ENCODE measurements at regions not wholly inside any gene's neighbourhood (a gene's known extent, or its start where the extent isn't known, plus 50 kb on each side); places are given as distances from the start of the nearest gene placed in this dataset.
"Not testable (repeated sequence)": the region's sequence is repeated elsewhere in the genome, so short reads cannot be mapped to it uniquely, and the experiment has no call there.

DNA sequence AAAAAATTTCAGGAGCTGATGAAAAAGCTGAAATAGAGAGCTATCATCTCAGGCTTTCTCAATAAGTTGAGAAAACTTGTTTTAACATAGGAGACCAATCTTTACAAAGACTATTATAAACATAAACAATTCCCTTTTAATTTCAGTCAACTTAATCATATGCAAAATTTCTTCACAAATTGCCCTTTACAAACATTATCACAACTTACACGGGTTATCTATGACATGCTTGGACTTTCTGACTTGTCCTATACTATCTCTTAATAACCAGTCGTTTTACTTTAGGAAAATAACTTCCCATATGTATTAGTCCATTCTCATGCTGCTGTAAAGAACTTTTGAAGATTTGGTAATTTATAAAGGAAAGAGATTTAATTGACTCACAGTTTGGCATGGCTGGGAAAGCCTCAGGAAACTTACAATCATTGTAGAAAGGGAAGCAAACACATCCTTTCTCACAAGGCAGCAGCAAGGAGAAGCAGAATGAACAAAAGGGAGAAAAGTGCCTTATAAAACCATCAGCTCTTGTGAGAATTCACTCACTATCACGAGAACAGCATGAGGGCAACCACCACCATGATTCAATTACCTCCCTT is 1583.7 kb upstream of the CELF4 start:
- H3K4me2 ChIP-seq, result no peak overlapping the region
- H3K27ac ChIP-seq, result no peak overlapping the region
- no peak overlapping the region for H3K9ac ChIP-seq
- H4K20me1 ChIP-seq, result no peaks in the 10 kb centered on the region
- H3K36me3 ChIP-seq, result no peaks in the 10 kb centered on the region
- peaks cover 39% of the 10 kb centered on the region for H3K9me3 ChIP-seq
- H3K4me1 ChIP-seq, result no peaks in the 10 kb centered on the region
- no peak overlapping the region for H3K4me3 ChIP-seq
- H3K27me3 ChIP-seq, result no peaks in the 10 kb centered on the region
- TF ChIP-seq Cebpa-rat (IDR thresholded peaks at IDR 0.05), result no peak

DNA sequence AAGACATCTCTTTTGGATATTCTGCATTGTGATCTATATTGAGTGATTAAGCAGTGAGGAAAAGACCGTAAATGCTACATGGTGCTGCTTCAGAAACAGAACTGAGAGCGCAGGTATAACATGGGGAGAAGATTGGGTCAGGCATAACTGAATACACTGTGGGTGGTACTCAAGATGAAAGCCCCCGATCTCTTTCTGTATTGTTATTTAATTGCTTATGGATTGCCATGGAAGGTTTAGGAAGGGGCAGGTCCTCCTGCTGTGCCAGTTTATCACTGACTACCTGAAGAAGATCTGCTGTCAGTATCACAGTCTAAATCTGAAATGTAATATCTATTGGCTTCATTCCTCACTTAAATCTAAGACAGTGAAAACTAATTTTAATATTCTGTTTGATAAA is 1568.7 kb upstream of the CELF4 start:
- Histone ChIP-seq H3K4me3 (no peak overlapping the region), H3K36me3 (no peaks in the 10 kb centered on the region), H3K27ac (no peak overlapping the region), H3K9ac (no peak overlapping the region), H3K9me3 (no peaks in the 10 kb centered on the region), H4K20me1 (no peaks in the 10 kb centered on the region), H3K27me3 (no peaks in the 10 kb centered on the region), H3K4me2 (no peak overlapping the region), H3K4me1 (no peaks in the 10 kb centered on the region)
- TF ChIP-seq Cebpa-rat (IDR thresholded peaks at IDR 0.05), result no peak

DNA sequence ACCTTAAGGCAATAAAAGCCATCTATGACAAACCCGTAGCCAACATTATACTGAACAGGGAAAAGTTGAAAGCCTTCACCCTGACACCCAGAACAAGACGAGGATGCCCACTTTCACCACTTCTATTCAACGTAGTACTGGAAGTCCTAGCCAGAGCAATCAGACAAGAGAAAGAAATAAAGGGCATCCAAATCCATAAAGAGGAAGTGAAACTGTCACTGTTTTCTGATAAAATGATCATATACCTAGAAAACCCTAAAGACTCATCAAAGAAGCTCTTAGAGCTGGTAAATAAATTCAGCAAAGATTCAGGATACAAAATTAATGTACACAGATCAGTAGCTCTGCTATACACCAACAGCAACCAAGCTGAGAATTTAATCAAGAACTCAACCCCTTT is 1561.9 kb upstream of the CELF4 start:
- H3K4me3 ChIP-seq, H3K4me2 ChIP-seq, H3K27me3 ChIP-seq, H4K20me1 ChIP-seq, H3K27ac ChIP-seq, H3K9ac ChIP-seq, H3K9me3 ChIP-seq, H3K4me1 ChIP-seq, H3K36me3 ChIP-seq: not testable (repeated sequence)

DNA sequence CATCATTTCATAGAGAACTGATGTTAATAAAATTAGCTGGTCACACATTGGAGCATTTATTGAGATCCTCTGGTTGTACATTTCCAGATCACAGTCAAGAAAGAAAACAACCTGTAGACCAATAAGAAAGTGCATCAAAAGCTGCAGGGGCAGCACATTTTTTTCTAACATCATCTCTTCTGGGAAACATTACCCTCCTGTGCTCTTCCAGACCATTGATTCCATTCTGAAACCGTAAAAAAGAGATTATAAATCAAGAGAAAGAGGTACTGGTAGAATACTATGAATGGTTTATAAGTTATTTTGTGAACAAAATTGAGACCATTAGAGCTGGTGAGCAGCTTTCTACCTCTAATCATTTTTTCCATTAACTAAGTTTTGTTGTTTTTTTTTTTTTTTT is 1548.2 kb upstream of the CELF4 start:
- Histone ChIP-seq H3K9ac (no peak overlapping the region), H4K20me1 (no peaks in the 10 kb centered on the region), H3K4me3 (no peak overlapping the region), H3K4me2 (no peak overlapping the region), H3K27ac (no peak overlapping the region), H3K36me3 (no peaks in the 10 kb centered on the region), H3K9me3 (no peaks in the 10 kb centered on the region), H3K27me3 (no peaks in the 10 kb centered on the region), H3K4me1 (no peaks in the 10 kb centered on the region)
- TF ChIP-seq Cebpa-rat (IDR thresholded peaks at IDR 0.05), result no peak

DNA sequence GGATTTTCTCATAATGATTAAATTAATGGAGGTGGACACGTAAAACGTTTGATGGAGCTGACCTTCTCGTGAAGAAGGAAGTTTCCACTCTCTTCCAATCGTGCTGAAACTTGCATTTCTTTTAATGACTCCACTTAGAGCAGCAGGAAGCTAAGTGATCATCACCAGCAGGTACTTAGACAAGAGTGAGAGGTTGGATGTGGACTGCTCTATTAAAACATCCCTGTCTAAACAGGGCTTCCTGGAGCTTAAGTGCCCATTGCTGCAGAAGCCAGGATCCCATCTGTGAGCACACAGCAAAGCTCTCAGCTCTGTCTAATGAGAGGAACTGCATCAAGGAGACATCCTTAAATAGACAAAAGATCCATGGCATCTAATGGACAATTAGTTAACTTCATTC is 1539.5 kb upstream of the CELF4 start:
- no peak for TF ChIP-seq Cebpa-rat (IDR thresholded peaks at IDR 0.05)

DNA sequence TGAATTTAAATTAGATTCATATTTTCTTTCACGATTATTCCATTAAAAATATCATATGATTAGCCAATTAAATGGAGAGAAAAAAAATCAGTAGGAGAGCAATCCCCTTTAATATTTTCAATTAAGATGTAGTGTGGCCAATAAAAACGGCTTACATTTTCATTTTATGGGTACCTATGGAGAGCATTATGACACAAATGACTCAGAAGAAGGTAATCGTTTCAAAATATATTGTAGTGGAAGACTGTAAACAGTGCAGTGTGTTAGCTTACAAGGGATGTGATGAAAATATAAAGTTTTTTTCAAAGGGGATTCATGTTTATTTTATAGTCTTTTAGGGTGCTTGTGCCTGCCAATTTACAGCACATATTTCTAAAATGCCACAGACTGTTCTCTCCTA is 1507.4 kb upstream of the CELF4 start:
- H3K27ac ChIP-seq, result no peak overlapping the region
- no peaks in the 10 kb centered on the region for H3K27me3 ChIP-seq
- TF ChIP-seq Cebpa-rat (IDR thresholded peaks at IDR 0.05), result no peak
- no peaks in the 10 kb centered on the region for H3K36me3 ChIP-seq
- no peaks in the 10 kb centered on the region for H3K9me3 ChIP-seq
- H3K4me2 ChIP-seq, result no peak overlapping the region
- no peak overlapping the region for H3K4me3 ChIP-seq
- H3K9ac ChIP-seq, result no peak overlapping the region
- H3K4me1 ChIP-seq, result no peaks in the 10 kb centered on the region
- H4K20me1 ChIP-seq, result no peaks in the 10 kb centered on the region

More for the DNA sequence above, 1539.5 kb upstream of the CELF4 start:
- no peak overlapping the region for H3K4me2 ChIP-seq
- H3K9ac ChIP-seq, result no peak overlapping the region
- H3K9me3 ChIP-seq, result no peaks in the 10 kb centered on the region
- no peaks in the 10 kb centered on the region for H3K4me1 ChIP-seq
- no peak overlapping the region for H3K4me3 ChIP-seq
- no peak overlapping the region for H3K27ac ChIP-seq
- H4K20me1 ChIP-seq, result no peaks in the 10 kb centered on the region
- H3K36me3 ChIP-seq, result no peaks in the 10 kb centered on the region
- no peaks in the 10 kb centered on the region for H3K27me3 ChIP-seq

DNA sequence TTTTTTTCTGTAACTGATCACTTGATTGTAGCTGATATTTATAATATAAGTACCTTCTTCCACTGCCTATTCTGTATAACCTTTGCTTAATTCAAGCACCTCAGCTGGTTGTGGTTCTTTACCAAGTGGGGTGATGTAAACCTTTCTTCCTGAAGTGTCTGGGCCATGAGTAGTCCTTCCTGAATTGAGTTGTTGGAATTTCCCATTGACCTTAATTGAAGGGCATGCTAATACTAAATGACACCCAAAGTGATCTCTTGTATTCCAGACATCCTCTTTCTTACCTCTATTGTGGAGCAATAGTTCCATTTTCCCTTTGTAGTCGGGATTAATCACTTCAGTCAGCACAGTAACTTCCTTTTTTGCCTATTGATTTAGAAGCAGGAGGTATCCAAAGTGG is 1496.8 kb upstream of the CELF4 start:
- no peaks in the 10 kb centered on the region for H3K27me3 ChIP-seq
- H4K20me1 ChIP-seq, result no peaks in the 10 kb centered on the region
- H3K9ac ChIP-seq, result no peak overlapping the region
- no peak overlapping the region for H3K4me2 ChIP-seq
- H3K4me3 ChIP-seq, result no peak overlapping the region
- no peak overlapping the region for H3K27ac ChIP-seq
- no peaks in the 10 kb centered on the region for H3K4me1 ChIP-seq
- no peaks in the 10 kb centered on the region for H3K36me3 ChIP-seq
- H3K9me3 ChIP-seq, result no peaks in the 10 kb centered on the region
- no peak for TF ChIP-seq Cebpa-rat (IDR thresholded peaks at IDR 0.05)

DNA sequence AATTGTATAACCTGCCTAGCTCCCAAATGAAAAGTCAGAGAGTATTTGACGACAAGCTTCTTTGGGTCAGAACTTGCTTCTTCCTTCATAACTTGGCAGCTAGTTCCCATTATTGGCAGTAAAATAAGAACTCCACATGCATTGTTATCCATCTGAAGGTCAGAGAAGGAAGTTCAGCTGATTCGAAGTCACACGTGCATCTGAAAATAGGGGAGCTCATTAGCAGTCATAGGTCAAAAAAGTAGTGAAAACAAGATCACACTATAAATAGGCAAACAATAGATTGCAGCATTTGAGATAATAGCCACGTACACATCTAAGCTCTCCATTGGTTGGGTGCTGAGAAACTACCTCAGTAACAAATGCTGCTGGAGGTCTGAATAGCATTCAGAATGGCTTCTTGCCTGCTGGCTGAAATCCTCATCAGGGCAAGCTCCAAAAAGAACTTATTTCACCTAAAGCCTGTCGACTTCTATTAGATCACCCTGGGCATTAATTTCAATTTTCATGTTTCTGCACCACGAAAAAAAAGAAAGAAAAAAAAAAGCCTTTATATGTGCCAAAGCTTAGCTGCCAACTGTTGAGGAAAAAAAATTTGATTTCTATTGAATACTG is 1492.9 kb upstream of the CELF4 start:
- Histone ChIP-seq H3K4me3 (no peak overlapping the region), H3K4me1 (no peaks in the 10 kb centered on the region), H3K4me2 (no peak overlapping the region), H4K20me1 (no peaks in the 10 kb centered on the region), H3K9ac (no peak overlapping the region), H3K36me3 (no peaks in the 10 kb centered on the region), H3K27ac (no peak overlapping the region), H3K9me3 (no peaks in the 10 kb centered on the region), H3K27me3 (no peaks in the 10 kb centered on the region)
- TF ChIP-seq Cebpa-rat (IDR thresholded peaks at IDR 0.05), result no peak

DNA sequence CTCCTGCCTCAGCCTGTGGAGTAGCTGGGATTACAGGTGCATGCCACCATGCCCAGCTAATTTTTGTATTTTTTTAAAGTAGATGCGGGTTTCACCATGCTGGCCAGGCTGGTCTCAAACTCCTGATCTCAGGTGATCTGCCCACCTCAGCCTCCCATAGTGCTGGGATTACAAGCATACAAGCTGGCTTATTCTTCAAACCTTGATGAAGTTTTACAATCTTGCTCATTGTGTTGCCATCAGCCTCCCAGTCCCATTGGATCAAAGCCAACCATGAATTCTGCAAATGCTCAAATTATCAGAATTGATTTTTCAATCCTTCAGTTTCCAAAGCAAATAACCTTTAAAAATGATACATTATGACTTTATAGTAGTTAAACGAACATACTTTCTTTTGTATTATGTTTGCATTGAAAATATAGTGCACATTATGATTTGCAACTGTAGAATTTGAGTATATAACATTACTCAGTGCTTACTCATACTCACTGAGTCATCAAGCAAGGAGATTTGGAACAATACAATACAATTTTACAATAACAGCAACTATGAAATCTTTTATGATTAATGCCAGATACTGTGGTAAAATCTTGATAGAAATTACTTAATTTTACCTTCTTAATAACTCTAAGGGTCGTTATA is 1491.9 kb upstream of the CELF4 start:
- no peak for TF ChIP-seq Cebpa-rat (IDR thresholded peaks at IDR 0.05)
- Histone ChIP-seq H3K27me3 (no peaks in the 10 kb centered on the region), H3K36me3 (no peaks in the 10 kb centered on the region), H3K4me2 (no peak overlapping the region), H3K9ac (no peak overlapping the region), H3K4me1 (no peaks in the 10 kb centered on the region), H4K20me1 (no peaks in the 10 kb centered on the region), H3K9me3 (no peaks in the 10 kb centered on the region), H3K4me3 (no peak overlapping the region), H3K27ac (no peak overlapping the region)

DNA sequence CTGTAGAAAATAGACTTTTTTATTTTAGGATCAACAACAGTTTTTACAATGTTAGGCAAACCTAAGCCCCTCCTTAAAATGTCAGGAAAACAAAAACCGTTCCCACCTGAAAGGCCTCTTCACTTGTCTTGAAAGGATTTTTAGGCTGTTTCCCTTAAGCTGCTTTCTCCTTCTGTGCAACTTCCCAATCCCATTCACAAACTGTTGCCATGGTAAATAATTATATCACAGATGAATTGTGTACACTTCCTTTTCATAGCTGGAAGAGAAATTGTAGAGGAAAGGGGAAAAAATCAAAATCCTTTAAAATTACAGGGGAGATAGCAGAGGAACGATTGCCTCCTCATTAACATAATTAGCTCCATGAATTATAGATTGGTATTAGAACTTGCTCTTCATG is 1488.0 kb upstream of the CELF4 start:
- no peak overlapping the region for H3K9ac ChIP-seq
- no peaks in the 10 kb centered on the region for H3K36me3 ChIP-seq
- H3K27me3 ChIP-seq, result no peaks in the 10 kb centered on the region
- no peak overlapping the region for H3K27ac ChIP-seq
- no peaks in the 10 kb centered on the region for H3K4me1 ChIP-seq
- no peaks in the 10 kb centered on the region for H4K20me1 ChIP-seq
- H3K4me2 ChIP-seq, result no peak overlapping the region
- H3K4me3 ChIP-seq, result no peak overlapping the region
- no peaks in the 10 kb centered on the region for H3K9me3 ChIP-seq
- no peak for TF ChIP-seq Cebpa-rat (IDR thresholded peaks at IDR 0.05)
